DOHH2 (cell line): ENCODE measurements at regions not wholly inside any gene's neighbourhood (a gene's known extent, or its start where the extent isn't known, plus 50 kb on each side); places are given as distances from the start of the nearest gene placed in this dataset.

Experiments used
- H3F3A ChIP-seq: fragments of 200-600 bp; sonication (generic), shearing (Covaris generic); 2 replicates; pipeline ENCODE4 v1.6.0; 2016; ENCODE audit warnings: antibody characterized with exemption, mild to moderate bottlenecking; ENCODE audit not compliant: control insufficient read depth, insufficient read depth
- H3K27ac ChIP-seq: fragments of 200-600 bp; sonication (generic); 2 replicates; pipeline ENCODE4 v1.5.1; 2014; ENCODE audit warnings: low read depth, mild to moderate bottlenecking, low read length, moderate library complexity
- H3K27me3 ChIP-seq: fragments of 200-600 bp; sonication (generic); 2 replicates; pipeline ENCODE4 v1.6.1; 2014; ENCODE audit warnings: mild to moderate bottlenecking, low read length, mixed read lengths; ENCODE audit not compliant: control insufficient read depth
- H3K36me3 ChIP-seq: fragments of 200-600 bp; sonication (generic); 2 replicates; pipeline ENCODE4 v1.6.1; 2014; ENCODE audit warnings: mild to moderate bottlenecking, low read length, moderate library complexity, mixed read lengths; ENCODE audit not compliant: control insufficient read depth
- H3K4me1 ChIP-seq: fragments of 200-600 bp; sonication (generic); 2 replicates; pipeline ENCODE4 v1.6.1; 2014; ENCODE audit warnings: mild to moderate bottlenecking, low read length, mixed read lengths; ENCODE audit not compliant: control insufficient read depth
- H3K4me2 ChIP-seq: fragments of 200-600 bp; sonication (generic); 2 replicates; pipeline ENCODE4 v1.6.0; 2014; ENCODE audit warnings: mild to moderate bottlenecking, low read length, moderate library complexity
- H3K4me3 ChIP-seq: fragments of 200-600 bp; sonication (generic); 2 replicates; pipeline ENCODE4 v1.5.1; 2014; ENCODE audit warnings: mild to moderate bottlenecking, low read length, mixed read lengths
- H3K79me2 ChIP-seq: fragments of 200-600 bp; sonication (generic); 2 replicates; pipeline ENCODE4 v1.6.1; 2014; ENCODE audit warnings: mild to moderate bottlenecking, low read length, mixed read lengths; ENCODE audit not compliant: control insufficient read depth
- H3K9me2 ChIP-seq: fragments of 200-600 bp; sonication (generic); replicated peaks from 2 replicates; pipeline ENCODE4 v1.6.1; 2014; ENCODE audit warnings: mild to moderate bottlenecking, low read length, mixed read lengths; ENCODE audit not compliant: control insufficient read depth
- H3K9me3 ChIP-seq: fragments of 200-600 bp; sonication (generic); 2 replicates; pipeline ENCODE4 v1.6.1; 2014; ENCODE audit warnings: antibody characterized with exemption, low read length, mixed read lengths; ENCODE audit not compliant: control insufficient read depth, insufficient read depth
- H4K20me1 ChIP-seq: fragments of 200-600 bp; sonication (generic); 2 replicates; pipeline ENCODE4 v1.6.0; 2014; ENCODE audit warnings: low read depth, mild to moderate bottlenecking, antibody characterized with exemption, low read length, moderate library complexity; ENCODE audit not compliant: control insufficient read depth, insufficient read depth
- CTCF ChIP-seq: fragments of 200-600 bp; sonication (generic); IDR thresholded peaks from one replicate; pipeline ENCODE4 v1.5.1; 2014; ENCODE audit warnings: antibody characterized with exemption, mild to moderate bottlenecking, low read depth, low read length; ENCODE audit not compliant: poor library complexity, severe bottlenecking
- EZH2phosphoT487 ChIP-seq: fragments of 200-600 bp; sonication (generic); IDR thresholded peaks from 2 replicates; pipeline ENCODE4 v1.6.1; 2017; ENCODE audit warnings: borderline replicate concordance, mild to moderate bottlenecking, antibody characterized with exemption, low read length, moderate library complexity, mixed read lengths

GRCh38 chr5:168052686-168053085, 238.8 kb upstream of the WWC1 start:
- no peak for TF ChIP-seq CTCF
- no peak for TF ChIP-seq EZH2phosphoT487
- Histone ChIP-seq H3K27me3 (no peaks in the 10 kb centered on the region), H3K9me3 (no peaks in the 10 kb centered on the region)

GRCh38 chr5:168054091-168054490, 237.4 kb upstream of the WWC1 start:
- H4K20me1 ChIP-seq: no peaks in the 10 kb centered on the region
- TF ChIP-seq CTCF (no peak), EZH2phosphoT487 (no peak)
- no peak overlapping the region for H3K27ac ChIP-seq
- no peaks in the 10 kb centered on the region for H3K4me1 ChIP-seq
- no peaks in the 10 kb centered on the region for H3K27me3 ChIP-seq
- no peaks in the 10 kb centered on the region for H3F3A ChIP-seq
- H3K79me2 ChIP-seq: no peaks in the 10 kb centered on the region
- peaks cover 6% of the 10 kb centered on the region; the same call in 1 of the 2 replicates for H3K9me3 ChIP-seq
- H3K36me3 ChIP-seq: no peaks in the 10 kb centered on the region
- H3K4me2 ChIP-seq: no peak overlapping the region
- no peaks in the 10 kb centered on the region for H3K9me2 ChIP-seq
- H3K4me3 ChIP-seq: no peak overlapping the region

More at GRCh38 chr5:168052686-168053085, 238.8 kb upstream of the WWC1 start:
- no peaks in the 10 kb centered on the region for H3K79me2 ChIP-seq
- H3K27ac ChIP-seq: no peak overlapping the region
- H3K9me2 ChIP-seq: no peaks in the 10 kb centered on the region
- H3K36me3 ChIP-seq: no peaks in the 10 kb centered on the region
- H3F3A ChIP-seq: no peaks in the 10 kb centered on the region
- no peak overlapping the region for H3K4me2 ChIP-seq
- H3K4me1 ChIP-seq: no peaks in the 10 kb centered on the region
- H3K4me3 ChIP-seq: no peak overlapping the region
- H4K20me1 ChIP-seq: no peaks in the 10 kb centered on the region

GRCh38 chr5:168055141-168055683, 236.2 kb upstream of the WWC1 start:
- H3K79me2 ChIP-seq: no peaks in the 10 kb centered on the region
- no peak overlapping the region for H3K27ac ChIP-seq
- H3K4me1 ChIP-seq: no peaks in the 10 kb centered on the region
- H3K9me3 ChIP-seq: peaks cover 6% of the 10 kb centered on the region; the same call in 1 of the 2 replicates
- H3K4me3 ChIP-seq: no peak overlapping the region
- no peaks in the 10 kb centered on the region for H3K9me2 ChIP-seq
- TF ChIP-seq CTCF (no peak), EZH2phosphoT487 (no peak)
- H3K4me2 ChIP-seq: no peak overlapping the region
- H3K27me3 ChIP-seq: no peaks in the 10 kb centered on the region
- no peaks in the 10 kb centered on the region for H4K20me1 ChIP-seq
- no peaks in the 10 kb centered on the region for H3K36me3 ChIP-seq
- H3F3A ChIP-seq: no peaks in the 10 kb centered on the region
